Activated CD8-positive, alpha-beta memory T cell treated with anti-CD3 and anti-CD28 coated beads for 36 hours (primary cell): ENCODE measurements at regions not wholly inside any gene's neighbourhood (a gene's known extent, or its start where the extent isn't known, plus 50 kb on each side); places are given as distances from the start of the nearest gene placed in this dataset.

Experiments
- CTCF ChIA-PET: fragments of 350-600 bp; sonication (Branson Sonifier 250); formaldehyde crosslinking; loops from one replicate; lab custom pipeline; 2021; ENCODE audit warnings: antibody characterized with exemption; lab: Charles Lee
- POLR2A ChIA-PET: fragments of 350-600 bp; sonication (Branson Sonifier 250); formaldehyde crosslinking; loops from one replicate; lab custom pipeline; 2021; ENCODE audit warnings: antibody characterized with exemption; lab: Charles Lee

- CTCF ChIA-PET: no interaction called here
- POLR2A ChIA-PET: no interaction called here
Observed at GRCh38 chr11:91170711-91171110, 947.9 kb upstream of the CHORDC1 start.

- ChIA-PET POLR2A (no interaction called here), CTCF (no interaction called here)
Observed at GRCh38 chr11:91164452-91164822, 941.6 kb upstream of the CHORDC1 start.

- ChIA-PET CTCF (no interaction called here), POLR2A (no interaction called here)
Observed at GRCh38 chr11:91163619-91164451, 941.0 kb upstream of the CHORDC1 start.

- ChIA-PET CTCF (no interaction called here), POLR2A (no interaction called here)
Observed at GRCh38 chr11:91160661-91161060, 937.8 kb upstream of the CHORDC1 start.

GRCh38 chr11:91158891-91159537 lies 936.2 kb upstream of the CHORDC1 start:
- POLR2A ChIA-PET: no interaction called here

GRCh38 chr11:91158297-91158696 lies 935.4 kb upstream of the CHORDC1 start:
- ChIA-PET CTCF (no interaction called here), POLR2A (no interaction called here)

More at GRCh38 chr11:91158891-91159537, 936.2 kb upstream of the CHORDC1 start:
- CTCF ChIA-PET: no interaction called here

- CTCF ChIA-PET: no interaction called here
- POLR2A ChIA-PET: no interaction called here
Observed at GRCh38 chr11:91156041-91156440, 933.2 kb upstream of the CHORDC1 start.

- ChIA-PET CTCF (no interaction called here), POLR2A (no interaction called here)
Observed at GRCh38 chr11:91147885-91148284, 925.0 kb upstream of the CHORDC1 start.

- CTCF ChIA-PET: no interaction called here
- POLR2A ChIA-PET: no interaction called here
Observed at GRCh38 chr11:91141655-91142054, 918.8 kb upstream of the CHORDC1 start.

- ChIA-PET CTCF (no interaction called here), POLR2A (no interaction called here)
Observed at GRCh38 chr11:91136631-91137030, 913.8 kb upstream of the CHORDC1 start.

GRCh38 chr11:91133361-91133760 lies 910.5 kb upstream of the CHORDC1 start:
- CTCF ChIA-PET: no interaction called here

GRCh38 chr11:91129596-91129995 lies 906.7 kb upstream of the CHORDC1 start:
- CTCF ChIA-PET: no interaction called here
- POLR2A ChIA-PET: no interaction called here

More at GRCh38 chr11:91133361-91133760, 910.5 kb upstream of the CHORDC1 start:
- POLR2A ChIA-PET: no interaction called here

GRCh38 chr11:91124363-91124762 lies 901.5 kb upstream of the CHORDC1 start:
- POLR2A ChIA-PET: no interaction called here
- CTCF ChIA-PET: no interaction called here

GRCh38 chr11:91115116-91115515 lies 892.3 kb upstream of the CHORDC1 start:
- POLR2A ChIA-PET: no interaction called here
- CTCF ChIA-PET: no interaction called here

- CTCF ChIA-PET: no interaction called here
Observed at GRCh38 chr11:91104237-91104636, 881.4 kb upstream of the CHORDC1 start.

GRCh38 chr11:91100427-91100826 lies 877.6 kb upstream of the CHORDC1 start:
- POLR2A ChIA-PET: no interaction called here
- CTCF ChIA-PET: no interaction called here

More at GRCh38 chr11:91104237-91104636, 881.4 kb upstream of the CHORDC1 start:
- POLR2A ChIA-PET: no interaction called here

- CTCF ChIA-PET: no interaction called here
- POLR2A ChIA-PET: no interaction called here
Observed at GRCh38 chr11:91097083-91097482, 874.2 kb upstream of the CHORDC1 start.

GRCh38 chr11:91093141-91093540 lies 870.3 kb upstream of the CHORDC1 start:
- ChIA-PET POLR2A (no interaction called here), CTCF (no interaction called here)

- ChIA-PET CTCF (no interaction called here), POLR2A (no interaction called here)
Observed at GRCh38 chr11:91091563-91091962, 868.7 kb upstream of the CHORDC1 start.

- POLR2A ChIA-PET: no interaction called here
- CTCF ChIA-PET: no interaction called here
Observed at GRCh38 chr11:91086028-91086427, 863.2 kb upstream of the CHORDC1 start.

GRCh38 chr11:91082255-91082654 lies 859.4 kb upstream of the CHORDC1 start:
- ChIA-PET CTCF (no interaction called here), POLR2A (no interaction called here)
